ENCODE measurements at regions not wholly inside any gene's neighbourhood (a gene's known extent, or its start where the extent isn't known, plus 50 kb on each side); places are given as distances from the start of the nearest gene placed in this dataset.

GRCh38 chr5:173527671-173528070, 88.8 kb downstream of the BOD1 start:
- no peak for DNase-seq

- DNase-seq, result no peak
Observed at GRCh38 chr5:173524136-173524535, 92.3 kb downstream of the BOD1 start.

- DNase-seq, result no peak
Observed at GRCh38 chr5:173523388-173523787, 93.1 kb downstream of the BOD1 start.

GRCh38 chr5:173522518-173522917, 93.9 kb downstream of the BOD1 start:
- no peak for DNase-seq

- no peak for DNase-seq
Observed at GRCh38 chr5:173518856-173519255, 97.6 kb downstream of the BOD1 start.

- DNase-seq, result no peak
Observed at GRCh38 chr5:173517648-173518047, 98.8 kb downstream of the BOD1 start.

GRCh38 chr5:173515526-173515925, 100.9 kb downstream of the BOD1 start:
- no peak for DNase-seq

GRCh38 chr5:173514661-173515060, 101.8 kb downstream of the BOD1 start:
- no peak for DNase-seq

GRCh38 chr5:173513521-173513991, 102.9 kb downstream of the BOD1 start:
- DNase-seq, result no peak

- DNase-seq, result no peak
Observed at GRCh38 chr5:173512637-173513435, 103.6 kb downstream of the BOD1 start.

GRCh38 chr5:173509060-173509459, 107.4 kb downstream of the BOD1 start:
- no peak for DNase-seq

GRCh38 chr5:173507171-173507570, 109.3 kb downstream of the BOD1 start:
- no peak for DNase-seq

- DNase-seq, result no peak
Observed at GRCh38 chr5:173505634-173506033, 110.8 kb downstream of the BOD1 start.

- DNase-seq, result no peak
Observed at GRCh38 chr5:173501922-173502321, 114.5 kb downstream of the BOD1 start.

- no peak for DNase-seq
Observed at GRCh38 chr5:173501271-173501670, 115.2 kb downstream of the BOD1 start.

- no peak for DNase-seq
Observed at GRCh38 chr5:173500213-173500560, 116.3 kb downstream of the BOD1 start.

- DNase-seq, result no peak
Observed at GRCh38 chr5:173499471-173500212, 116.8 kb downstream of the BOD1 start.

- no peak for DNase-seq
Observed at GRCh38 chr5:173498739-173499470, 117.5 kb downstream of the BOD1 start.

GRCh38 chr5:173498286-173498685, 118.2 kb downstream of the BOD1 start:
- DNase-seq, result no peak

GRCh38 chr5:173497685-173498084, 118.8 kb downstream of the BOD1 start:
- DNase-seq, result no peak

- no peak for DNase-seq
Observed at GRCh38 chr5:173496883-173497255, 119.6 kb downstream of the BOD1 start.

- DNase-seq, result no peak
Observed at GRCh38 chr5:173496129-173496882, 120.1 kb downstream of the BOD1 start.

Measured in NCI-H226 (cell line).